HT1080 (cell line): ENCODE measurements at regions not wholly inside any gene's neighbourhood (a gene's known extent, or its start where the extent isn't known, plus 50 kb on each side); places are given as distances from the start of the nearest gene placed in this dataset.
"Not testable (repeated sequence)": the region's sequence is repeated elsewhere in the genome, so short reads cannot be mapped to it uniquely, and the experiment has no call there.

Experiments
- DNase-seq: peaks from one replicate; pipeline ENCODE4 v3.0.0-alpha.2; 2015; ENCODE audit warnings: low read depth

- DNase-seq, result no peak
These were observed 191.1 kb upstream of the NFIA start for GRCh38 chr1:60891281-60891680.

- no peak for DNase-seq
These were observed 191.7 kb upstream of the NFIA start for GRCh38 chr1:60890664-60891063.

- DNase-seq, result no peak
These were observed 192.7 kb upstream of the NFIA start for GRCh38 chr1:60889709-60890108.

- no peak for DNase-seq
These were observed 194.2 kb upstream of the NFIA start for GRCh38 chr1:60888126-60888525.

DNA sequence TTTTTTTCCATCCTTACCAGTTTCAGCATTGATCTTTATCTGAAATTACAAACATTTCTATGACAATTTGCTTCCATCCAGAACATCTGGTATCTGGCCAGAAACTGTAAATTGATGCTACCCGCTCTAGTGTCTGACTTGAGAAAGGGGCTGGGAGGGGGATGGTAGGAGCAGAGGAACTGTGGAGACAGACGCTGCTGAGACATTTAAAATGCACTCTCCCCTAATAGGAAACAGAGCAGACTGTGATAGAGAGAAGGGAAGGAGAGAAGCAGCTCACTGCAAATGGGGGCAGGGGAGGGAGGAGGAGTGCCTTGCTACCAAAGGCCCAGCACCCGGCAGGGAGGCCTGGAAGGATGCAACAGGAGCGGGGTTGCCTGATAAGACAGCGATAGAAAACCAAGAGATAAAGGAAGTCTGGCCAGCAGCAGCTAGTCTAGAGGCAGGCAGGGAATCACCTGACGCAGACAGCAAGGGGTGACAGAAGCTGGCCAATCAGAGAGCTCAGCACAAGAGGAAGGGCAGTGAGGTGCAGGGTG is 195.5 kb upstream of the NFIA start:
- no peak for DNase-seq

DNA sequence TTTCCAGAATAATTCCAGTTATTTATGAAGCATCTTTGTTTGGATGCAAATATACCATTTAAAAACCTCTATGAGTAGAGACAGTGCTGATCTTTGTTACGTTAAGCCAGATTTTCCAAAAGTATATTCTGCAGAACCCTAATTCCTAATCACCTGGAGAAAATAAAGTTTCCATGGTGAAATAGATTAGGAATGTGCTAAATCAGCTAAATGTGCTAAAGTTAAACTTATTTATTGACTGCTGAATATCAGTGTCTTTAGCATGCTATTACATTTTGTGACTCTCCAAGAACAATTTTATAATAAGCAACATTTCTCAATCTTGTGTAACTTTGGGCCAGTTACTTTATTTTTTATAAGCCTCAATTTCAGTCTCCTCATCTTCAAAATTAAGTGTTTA is 196.3 kb upstream of the NFIA start:
- DNase-seq, result no peak

- DNase-seq, result no peak
These were observed 202.2 kb upstream of the NFIA start for GRCh38 chr1:60880202-60880601.

DNA sequence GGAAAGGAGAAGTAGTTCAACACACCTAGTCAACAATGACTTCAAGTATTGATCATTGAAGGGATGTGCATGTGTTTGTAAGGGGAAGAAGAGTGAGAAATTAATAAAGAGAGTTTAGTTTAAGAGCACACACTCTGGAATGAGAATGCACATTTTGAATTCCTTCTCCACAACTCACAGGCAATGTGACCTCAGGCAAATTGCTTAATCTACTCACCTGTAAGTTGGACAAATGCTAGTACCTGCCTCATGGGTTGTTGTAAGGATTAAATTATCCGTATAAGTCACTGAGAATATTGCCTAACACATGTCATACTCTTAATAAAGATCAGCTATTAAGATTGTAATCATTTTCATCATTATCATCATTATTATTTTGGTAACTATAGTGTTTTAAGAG is 204.0 kb upstream of the NFIA start:
- DNase-seq, result no peak

DNA sequence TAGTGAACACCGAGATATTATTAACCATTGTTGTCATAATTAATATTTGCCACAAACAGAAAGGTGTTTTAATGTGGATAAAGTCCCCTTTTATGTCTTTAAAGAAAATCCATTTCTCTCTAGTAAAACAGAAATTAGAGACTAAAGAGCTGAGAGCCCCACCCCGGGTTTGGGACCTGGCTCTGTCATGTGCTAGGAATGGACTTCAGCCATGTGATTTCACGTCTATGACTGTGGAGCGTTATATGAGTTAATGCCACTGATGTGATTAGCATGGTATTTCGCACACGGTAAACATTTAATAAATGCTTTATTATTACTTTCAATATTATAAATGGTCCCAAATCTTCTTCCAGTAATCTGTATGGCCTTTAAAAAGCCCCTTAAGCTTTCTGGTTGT is 205.0 kb upstream of the NFIA start:
- DNase-seq, result no peak

GRCh38 chr1:60876952-60877351 is 205.4 kb upstream of the NFIA start:
- no peak for DNase-seq

DNA sequence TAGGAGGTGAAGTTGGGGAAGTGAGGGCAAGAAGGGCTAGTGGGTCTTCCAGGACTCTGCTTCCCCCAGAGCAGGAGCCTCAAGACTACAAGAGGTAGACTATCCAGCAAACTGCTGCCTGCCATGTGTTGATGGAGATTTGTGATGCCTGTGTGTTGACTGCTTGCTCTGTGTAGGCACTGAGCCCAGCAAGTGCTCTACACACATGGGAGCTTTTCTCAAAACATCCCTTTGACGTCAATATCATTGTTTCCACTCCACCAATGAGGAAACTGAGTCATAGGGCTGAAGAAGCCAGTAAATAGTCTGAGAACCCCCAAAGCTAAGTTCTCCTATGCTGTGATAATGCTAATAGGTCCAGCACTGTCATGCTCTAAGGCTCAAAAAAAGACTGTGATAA is 207.2 kb upstream of the NFIA start:
- DNase-seq, result peak; percentile 26

DNA sequence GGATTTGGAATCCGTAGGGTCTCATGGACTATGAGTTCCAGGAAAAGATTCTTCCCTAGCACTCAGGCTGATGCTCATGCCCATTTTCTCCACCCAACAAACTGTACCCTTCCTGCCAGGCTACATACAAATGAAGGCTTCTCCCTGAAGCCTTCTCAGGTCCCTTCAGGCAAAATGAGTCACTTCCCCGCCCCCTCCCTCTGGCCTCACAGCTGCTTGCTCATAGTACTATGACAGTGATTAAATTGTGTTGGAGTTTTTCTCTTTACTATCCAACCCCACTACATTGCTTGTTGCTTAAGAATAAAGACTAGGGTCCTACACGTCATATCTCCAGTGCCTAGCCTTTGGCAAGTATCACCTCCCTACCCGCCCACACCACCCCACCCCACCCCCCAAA is 207.6 kb upstream of the NFIA start:
- peak; percentile 80 for DNase-seq

- not testable (repeated sequence) for DNase-seq
These were observed 209.0 kb upstream of the NFIA start for GRCh38 chr1:60873396-60873795.

GRCh38 chr1:60872426-60873054 is 209.8 kb upstream of the NFIA start:
- DNase-seq, result no peak

DNA sequence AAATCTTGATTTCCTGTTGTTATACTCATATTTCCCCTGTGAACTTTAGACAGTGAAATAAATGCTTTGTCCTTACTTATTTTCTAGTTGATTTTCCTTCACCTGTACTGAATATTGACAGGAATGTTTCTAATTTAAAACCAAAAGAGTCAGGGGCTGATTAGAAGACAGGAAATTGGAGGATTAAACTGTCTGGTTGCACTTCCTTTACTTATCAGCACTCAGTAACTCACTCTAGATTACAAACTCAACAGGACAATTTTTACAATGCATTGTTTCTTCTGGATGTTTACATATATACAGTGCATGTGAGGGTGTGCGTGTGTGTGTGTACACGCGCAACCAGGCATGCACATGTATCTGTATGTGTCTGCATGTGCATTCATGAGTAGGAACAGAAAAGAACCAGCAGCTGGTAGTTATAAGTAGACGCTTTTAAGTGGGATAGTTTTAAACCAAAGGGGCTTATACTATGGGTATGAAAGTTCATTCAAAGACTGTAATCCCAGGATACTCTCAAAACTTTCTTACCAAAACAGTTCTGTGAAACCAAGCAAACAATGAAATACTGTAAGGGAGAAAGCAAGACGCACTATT is 212.0 kb upstream of the NFIA start:
- no peak for DNase-seq

DNA sequence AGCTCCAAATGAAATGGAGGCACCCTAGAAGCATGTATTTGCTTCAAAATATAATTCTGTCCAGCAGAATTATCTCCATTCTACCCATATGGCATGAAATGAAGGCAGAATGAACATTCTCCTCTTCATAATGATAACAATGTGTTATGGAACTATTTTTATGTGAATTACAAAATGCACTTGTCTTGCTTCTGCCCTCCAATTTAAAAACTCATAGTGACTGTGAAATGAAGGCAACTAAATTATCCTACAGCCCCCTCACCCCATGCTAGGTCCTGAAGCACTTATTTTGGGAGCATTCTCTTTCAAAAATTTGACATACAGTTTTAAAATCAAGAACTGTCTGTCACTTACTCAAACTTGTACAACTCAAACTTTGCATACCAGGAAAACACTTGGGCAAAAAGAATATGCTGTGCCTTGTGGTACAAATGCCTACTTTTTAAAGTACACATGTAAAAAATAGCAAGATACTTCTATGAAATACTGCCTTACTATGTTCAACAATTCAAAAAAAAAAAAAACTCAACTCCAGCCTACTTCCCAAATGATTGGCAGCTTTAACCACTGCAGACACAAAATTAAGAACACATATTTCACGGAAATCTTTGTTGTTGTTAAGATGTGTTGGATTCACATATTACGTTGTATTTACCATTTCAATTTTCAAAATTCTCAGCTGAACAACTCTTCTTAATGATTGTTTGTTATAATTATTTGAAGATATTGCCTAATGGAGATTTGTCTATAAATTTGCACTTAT is 213.3 kb upstream of the NFIA start:
- DNase-seq, result no peak

DNA sequence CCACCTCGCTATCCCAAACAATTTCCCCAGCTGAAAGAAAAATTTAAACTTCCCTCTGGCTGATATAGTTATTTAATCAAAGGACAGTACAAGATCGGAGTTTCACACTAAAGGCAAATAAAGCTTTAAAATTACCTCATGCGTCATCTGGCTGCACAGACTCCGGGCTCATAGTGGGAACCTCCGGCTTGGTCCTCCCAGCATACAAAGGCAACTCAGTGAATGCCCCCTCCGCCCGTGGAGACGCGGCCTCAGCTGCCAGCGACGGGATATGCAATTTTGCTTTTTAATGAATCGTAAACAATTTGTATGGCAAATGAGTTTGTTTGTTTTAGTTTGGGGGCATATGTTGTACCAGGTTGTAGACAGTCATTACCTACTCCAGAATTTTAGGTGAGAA is 214.6 kb upstream of the NFIA start:
- no peak for DNase-seq

DNA sequence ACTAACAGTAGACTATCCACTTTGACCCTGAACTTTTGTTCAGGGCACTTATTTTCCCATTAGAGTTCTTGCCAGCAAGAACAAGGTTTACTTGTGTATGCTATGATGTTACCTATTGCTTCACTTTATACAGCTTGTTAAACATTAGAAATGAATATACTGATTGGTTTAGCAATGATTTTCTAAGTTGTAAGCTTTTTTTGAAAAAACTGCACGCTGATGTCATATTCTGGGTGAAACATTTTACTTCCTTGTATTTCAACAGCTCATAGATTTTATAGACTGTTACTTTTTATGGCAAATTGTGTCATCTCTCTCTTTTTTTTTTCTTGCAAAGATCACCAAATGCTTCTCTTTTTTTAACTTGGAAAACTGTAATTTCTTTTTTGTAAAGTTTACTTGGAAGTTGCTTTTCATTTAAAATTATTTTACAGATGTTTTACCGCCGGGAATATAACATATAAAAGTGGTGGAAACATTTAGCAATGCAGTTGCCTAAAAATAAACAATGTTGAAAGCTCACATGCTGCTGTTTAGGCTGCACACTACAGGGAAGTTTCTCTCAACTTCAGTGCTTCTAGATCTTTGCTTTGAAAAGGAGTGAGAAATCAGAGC is 215.3 kb upstream of the NFIA start:
- no peak for DNase-seq

- DNase-seq, result no peak
These were observed 216.0 kb upstream of the NFIA start for GRCh38 chr1:60866226-60866900.

DNA sequence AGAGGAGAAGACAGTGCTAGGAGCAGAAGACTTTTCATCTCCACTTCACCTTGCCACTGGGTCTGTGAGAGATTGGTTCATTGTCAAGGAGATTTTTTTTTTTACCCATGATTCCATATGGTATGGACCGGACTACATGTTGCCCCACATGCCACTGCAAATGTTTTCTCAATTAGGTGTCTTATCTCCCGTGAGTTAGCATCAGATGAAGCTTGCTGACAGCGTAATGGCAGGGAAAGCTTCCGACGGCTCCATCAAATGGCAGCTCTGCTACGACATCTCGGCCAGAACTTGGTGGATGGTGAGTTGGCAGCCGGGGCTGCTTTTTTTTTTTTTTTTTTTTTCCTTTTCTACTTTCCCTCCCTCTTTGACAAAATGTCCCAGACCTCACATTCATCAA is 217.2 kb upstream of the NFIA start:
- no peak for DNase-seq

DNA sequence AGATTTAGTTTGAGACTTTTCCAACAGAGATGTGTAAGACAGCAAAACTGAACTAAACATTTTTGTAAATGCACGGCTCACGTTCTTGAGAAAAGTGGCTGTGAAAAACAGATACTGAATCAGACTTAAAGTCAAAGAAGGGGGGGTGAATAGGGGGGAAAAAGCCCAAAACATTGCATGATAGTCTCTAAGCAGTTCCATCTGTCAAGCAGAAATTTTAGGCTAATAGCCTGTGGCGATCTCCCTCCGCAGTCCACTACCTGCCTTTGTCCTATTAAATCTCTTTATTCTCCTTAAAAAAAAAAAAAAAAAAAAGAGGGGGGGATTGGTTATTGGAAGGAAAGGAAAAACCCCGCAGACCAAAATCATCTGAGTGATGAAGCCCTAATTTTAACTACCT is 217.6 kb upstream of the NFIA start:
- DNase-seq, result no peak

- DNase-seq, result no peak
These were observed 219.2 kb upstream of the NFIA start for GRCh38 chr1:60863131-60863530.
